Glutamatergic neuron (in vitro differentiated cells): ENCODE measurements at regions not wholly inside any gene's neighbourhood (a gene's known extent, or its start where the extent isn't known, plus 50 kb on each side); places are given as distances from the start of the nearest gene placed in this dataset.

Experiments used
- DNase-seq: peaks from one replicate; pipeline ENCODE4 v3.0.0; 2022
- H3K27ac Mint-ChIP-seq: one replicate; pipeline ENCODE4 v1.8.0; 2020; ENCODE audit warnings: mild to moderate bottlenecking, mixed read lengths, inconsistent platforms; ENCODE audit not compliant: unreplicated experiment
- H3K27me3 Mint-ChIP-seq: one replicate; pipeline ENCODE4 v1.8.0; 2020; ENCODE audit warnings: mild to moderate bottlenecking, moderate library complexity, mixed read lengths, inconsistent platforms; ENCODE audit not compliant: unreplicated experiment
- H3K36me3 Mint-ChIP-seq: one replicate; pipeline ENCODE4 v1.8.0; 2020; ENCODE audit warnings: mild to moderate bottlenecking, mixed read lengths, inconsistent platforms; ENCODE audit not compliant: unreplicated experiment
- H3K4me1 Mint-ChIP-seq: one replicate; pipeline ENCODE4 v1.8.0; 2020; ENCODE audit warnings: mild to moderate bottlenecking, low read depth, mixed read lengths, inconsistent platforms; ENCODE audit not compliant: unreplicated experiment
- H3K4me3 Mint-ChIP-seq: one replicate; pipeline ENCODE4 v1.8.0; 2020; ENCODE audit warnings: mild to moderate bottlenecking, mixed read lengths, inconsistent platforms; ENCODE audit not compliant: unreplicated experiment
- H3K9me3 Mint-ChIP-seq: one replicate; pipeline ENCODE4 v1.8.0; 2020; ENCODE audit warnings: mild to moderate bottlenecking, moderate library complexity, mixed read lengths, inconsistent platforms; ENCODE audit not compliant: unreplicated experiment
- CTCF ChIP-seq: fragments of 200-600 bp; sonication (generic); IDR thresholded peaks from one replicate; pipeline ENCODE4 v1.5.0; 2021; ENCODE audit not compliant: partially characterized antibody, unreplicated experiment

- no peaks in the 10 kb centered on the region for H3K27me3 Mint-ChIP-seq
These were observed 171.3 kb downstream of the CDC5L start for GRCh38 chr6:44558832-44559251.

GRCh38 chr6:44559486-44560270 is 172.2 kb downstream of the CDC5L start:
- H3K27ac Mint-ChIP-seq = no peak overlapping the region
- no peak for TF ChIP-seq CTCF
- H3K36me3 Mint-ChIP-seq = no peaks in the 10 kb centered on the region
- H3K4me1 Mint-ChIP-seq = peaks cover 3% of the 10 kb centered on the region
- H3K9me3 Mint-ChIP-seq = no peaks in the 10 kb centered on the region
- DNase-seq = no peak
- H3K4me3 Mint-ChIP-seq = no peak overlapping the region
- no peaks in the 10 kb centered on the region for H3K27me3 Mint-ChIP-seq

More at GRCh38 chr6:44558832-44559251, 171.3 kb downstream of the CDC5L start:
- Mint-ChIP-seq H3K4me3 (no peak overlapping the region), H3K27ac (no peak overlapping the region), H3K4me1 (peaks cover 3% of the 10 kb centered on the region), H3K36me3 (no peaks in the 10 kb centered on the region), H3K9me3 (no peaks in the 10 kb centered on the region)
- no peak for TF ChIP-seq CTCF
- DNase-seq = no peak

- Mint-ChIP-seq H3K27ac (no peak overlapping the region), H3K4me3 (no peak overlapping the region), H3K27me3 (no peaks in the 10 kb centered on the region), H3K4me1 (peaks cover 3% of the 10 kb centered on the region), H3K36me3 (no peaks in the 10 kb centered on the region), H3K9me3 (no peaks in the 10 kb centered on the region)
- no peak for DNase-seq
- TF ChIP-seq CTCF = no peak
These were observed 173.1 kb downstream of the CDC5L start for GRCh38 chr6:44560458-44561059.

GRCh38 chr6:44561060-44561623 is 173.6 kb downstream of the CDC5L start:
- no peak for TF ChIP-seq CTCF
- Mint-ChIP-seq H3K27ac (no peak overlapping the region), H3K9me3 (no peaks in the 10 kb centered on the region), H3K4me3 (no peak overlapping the region), H3K36me3 (no peaks in the 10 kb centered on the region), H3K27me3 (no peaks in the 10 kb centered on the region), H3K4me1 (peaks cover 3% of the 10 kb centered on the region)
- DNase-seq = no peak
